OCI-LY1 (cell line): ENCODE measurements at regions not wholly inside any gene's neighbourhood (a gene's known extent, or its start where the extent isn't known, plus 50 kb on each side); places are given as distances from the start of the nearest gene placed in this dataset.

Experiments
- H2AFZ ChIP-seq: fragments of 200-600 bp; sonication (generic), shearing (Covaris generic); 2 replicates; pipeline ENCODE4 v1.6.0; 2014; ENCODE audit warnings: antibody characterized with exemption, mild to moderate bottlenecking, low read length
- H3F3A ChIP-seq: fragments of 200-600 bp; sonication (generic), shearing (Covaris generic); 2 replicates; pipeline ENCODE4 v1.6.0; 2014; ENCODE audit warnings: mild to moderate bottlenecking, antibody characterized with exemption, low read length, moderate library complexity; ENCODE audit not compliant: insufficient read depth
- H3K27ac ChIP-seq: fragments of 200-600 bp; sonication (generic); 2 replicates; pipeline ENCODE4 v1.5.1; 2014; ENCODE audit warnings: low read length, mixed run types, mild to moderate bottlenecking, low read depth; ENCODE audit not compliant: poor library complexity, severe bottlenecking
- H3K27me3 ChIP-seq: fragments of 200-600 bp; sonication (generic); 2 replicates; pipeline ENCODE4 v1.6.0; 2014; ENCODE audit warnings: antibody characterized with exemption, mild to moderate bottlenecking, low read length, moderate library complexity; ENCODE audit not compliant: insufficient read depth
- H3K36me3 ChIP-seq: fragments of 200-600 bp; sonication (generic); 2 replicates; pipeline ENCODE4 v1.6.1; 2014; ENCODE audit warnings: mild to moderate bottlenecking, antibody characterized with exemption, low read length, moderate library complexity, mixed read lengths; ENCODE audit not compliant: insufficient read depth
- H3K4me1 ChIP-seq: fragments of 200-600 bp; sonication (generic); 2 replicates; pipeline ENCODE4 v1.5.1; 2014; ENCODE audit warnings: mild to moderate bottlenecking, low read length, moderate library complexity; ENCODE audit not compliant: insufficient read depth, severe bottlenecking
- H3K4me2 ChIP-seq: fragments of 200-600 bp; sonication (generic), shearing (Covaris generic); 2 replicates; pipeline ENCODE4 v1.6.1; 2014; ENCODE audit warnings: low read length
- H3K4me3 ChIP-seq: fragments of 200-600 bp; sonication (generic); 2 replicates; pipeline ENCODE4 v1.5.1; 2014; ENCODE audit warnings: low read length, low read depth, mild to moderate bottlenecking, mixed read lengths; ENCODE audit not compliant: poor library complexity, severe bottlenecking
- H3K79me2 ChIP-seq: fragments of 200-600 bp; shearing (Covaris generic); 2 replicates; pipeline ENCODE4 v1.6.1; 2016; ENCODE audit warnings: mixed run types, low read length, mixed read lengths; ENCODE audit not compliant: insufficient read depth
- H3K9ac ChIP-seq: fragments of 200-600 bp; sonication (generic), shearing (Covaris generic); 2 replicates; pipeline ENCODE4 v1.6.1; 2014; ENCODE audit warnings: mild to moderate bottlenecking, low read length, mixed read lengths
- H3K9me2 ChIP-seq: fragments of 200-600 bp; sonication (generic), shearing (Covaris generic); 2 replicates; pipeline ENCODE4 v1.6.1; 2014; ENCODE audit warnings: low read depth, mild to moderate bottlenecking, low read length, mixed read lengths
- H3K9me3 ChIP-seq: fragments of 200-600 bp; shearing (Covaris generic); 2 replicates; pipeline ENCODE4 v1.6.1; 2014; ENCODE audit warnings: low read length, mixed read lengths
- H4K20me1 ChIP-seq: fragments of 200-600 bp; sonication (generic), shearing (Covaris generic); 2 replicates; pipeline ENCODE4 v1.6.0; 2016; ENCODE audit warnings: mild to moderate bottlenecking, low read length; ENCODE audit not compliant: insufficient read depth
- CTCF ChIP-seq: fragments of 200-600 bp; sonication (generic), shearing (Covaris generic); IDR thresholded peaks from 2 replicates; pipeline ENCODE4 v1.5.1; 2017; ENCODE audit warnings: mild to moderate bottlenecking, antibody characterized with exemption, low read length, moderate library complexity, mixed read lengths
- EZH2 ChIP-seq: fragments of 200-600 bp; sonication (generic), shearing (Covaris generic); IDR thresholded peaks from 2 replicates; pipeline ENCODE4 v1.8.0; 2017; ENCODE audit warnings: borderline replicate concordance, mixed run types, mild to moderate bottlenecking, antibody characterized with exemption, low read length, moderate library complexity, mixed read lengths

GRCh38 chr1:163540727-163541126 is 219.0 kb downstream of the NUF2 start:
- Histone ChIP-seq H3K9me3 (no peaks in the 10 kb centered on the region), H4K20me1 (no peaks in the 10 kb centered on the region), H3K9ac (no peak overlapping the region), H3F3A (no peaks in the 10 kb centered on the region), H2AFZ (no peak overlapping the region), H3K27me3 (no peaks in the 10 kb centered on the region), H3K79me2 (no peaks in the 10 kb centered on the region), H3K4me1 (peaks cover 5% of the 10 kb centered on the region), H3K9me2 (no peaks in the 10 kb centered on the region), H3K4me2 (no peak overlapping the region), H3K27ac (no peak overlapping the region), H3K36me3 (no peaks in the 10 kb centered on the region), H3K4me3 (no peak overlapping the region)
- TF ChIP-seq CTCF (no peak), EZH2 (no peak)

- H3K9ac ChIP-seq = no peak overlapping the region
- H2AFZ ChIP-seq = no peak overlapping the region
- no peaks in the 10 kb centered on the region for H4K20me1 ChIP-seq
Observed at GRCh38 chr1:163544441-163544840, 222.7 kb downstream of the NUF2 start.

GRCh38 chr1:163558162-163558561 is 236.4 kb downstream of the NUF2 start:
- Histone ChIP-seq H3K9ac (no peak overlapping the region), H3K27ac (no peak overlapping the region), H3K4me2 (no peak overlapping the region), H3K4me1 (no peaks in the 10 kb centered on the region), H4K20me1 (no peaks in the 10 kb centered on the region), H3K36me3 (no peaks in the 10 kb centered on the region), H3K9me2 (no peaks in the 10 kb centered on the region), H3K27me3 (no peaks in the 10 kb centered on the region), H3K9me3 (no peaks in the 10 kb centered on the region), H3K79me2 (no peaks in the 10 kb centered on the region), H3K4me3 (no peak overlapping the region), H3F3A (no peaks in the 10 kb centered on the region), H2AFZ (no peak overlapping the region)
- no peak for TF ChIP-seq CTCF
- no peak for TF ChIP-seq EZH2

More at GRCh38 chr1:163544441-163544840, 222.7 kb downstream of the NUF2 start:
- no peaks in the 10 kb centered on the region for H3K9me3 ChIP-seq
- no peaks in the 10 kb centered on the region for H3K79me2 ChIP-seq
- no peaks in the 10 kb centered on the region for H3K27me3 ChIP-seq
- H3K4me3 ChIP-seq = no peak overlapping the region
- TF ChIP-seq CTCF (no peak), EZH2 (no peak)
- H3K4me2 ChIP-seq = no peak overlapping the region
- H3F3A ChIP-seq = no peaks in the 10 kb centered on the region
- H3K4me1 ChIP-seq = no peaks in the 10 kb centered on the region
- H3K9me2 ChIP-seq = no peaks in the 10 kb centered on the region
- no peaks in the 10 kb centered on the region for H3K36me3 ChIP-seq
- no peak overlapping the region for H3K27ac ChIP-seq
